ENCODE measurements at regions not wholly inside any gene's neighbourhood (a gene's known extent, or its start where the extent isn't known, plus 50 kb on each side); places are given as distances from the start of the nearest gene placed in this dataset.

- ChIA-PET POLR2A (ENCODE audit: partially characterized antibody) (no interaction called here), CTCF (ENCODE audit: partially characterized antibody) (no interaction called here)
- TF ChIP-seq BACH1 (IDR thresholded peaks at IDR 0.05; ENCODE audit: low read length) (no peak), SIRT6 (IDR thresholded peaks at IDR 0.05; ENCODE audit: low read length) (no peak), E2F6 (IDR thresholded peaks at IDR 0.05) (no peak), YY1 (IDR thresholded peaks at IDR 0.05; ENCODE audit: low read depth, low read length) (no peak), USF2 (IDR thresholded peaks at IDR 0.05; ENCODE audit: low read length) (no peak), KDM5A (IDR thresholded peaks at IDR 0.05; ENCODE audit: low read length) (no peak), TEAD4 (IDR thresholded peaks at IDR 0.05; ENCODE audit: low read depth, low read length) (no peak), JUND (IDR thresholded peaks at IDR 0.05; ENCODE audit: low read length) (no peak), SIN3A (conservative IDR thresholded peaks at IDR 0.05 in 1 of 2, IDR thresholded peaks at IDR 0.05 in 1 of 2; ENCODE audit: low read depth in 1 of 2, low read length in 2 of 2) (no peak), CTBP2 (IDR thresholded peaks at IDR 0.05; ENCODE audit: borderline replicate concordance, insufficient read depth, insufficient read length, low read length) (no peak)
These were observed 512.2 kb upstream of the GRIA1 start for GRCh38 chr5:152978141-152978835.

More at GRCh38 chr5:152978141-152978835, 512.2 kb upstream of the GRIA1 start:
- no peak overlapping the region for H2BK15ac ChIP-seq (ENCODE audit: low read length)
- H4K91ac ChIP-seq (replicated peaks; ENCODE audit: insufficient read length, low read length) = no peak overlapping the region
- no peak overlapping the region for H3K23ac ChIP-seq (ENCODE audit: insufficient read length)
- H3K27ac ChIP-seq (ENCODE audit: low read depth, low read length) = no peak overlapping the region
- no peak overlapping the region for H3K18ac ChIP-seq (ENCODE audit: extremely low read depth, low read length)
- no peak overlapping the region for H3K9ac ChIP-seq (replicated peaks in 1 of 4; ENCODE audit: extremely low read depth in 1 of 4, low read depth in 3 of 4, low read length in 3 of 4)
- no peak overlapping the region for H3K14ac ChIP-seq (ENCODE audit: insufficient read length)
- H4K5ac ChIP-seq (ENCODE audit: insufficient read length, low read depth, low read length) = no peak overlapping the region
- no peak for DNase-seq (ENCODE audit: low read depth in 1 of 2, low spot score in 2 of 2)
- H3K4ac ChIP-seq (replicated peaks; ENCODE audit: insufficient read length, low read depth, low read length) = no peak overlapping the region
- H3K4me3 ChIP-seq (ENCODE audit: extremely low read depth in 1 of 4, insufficient read depth in 2 of 4, low read depth in 3 of 4, low read length in 4 of 4) = no peak overlapping the region
- no peaks in the 10 kb centered on the region for H4K20me1 ChIP-seq (replicated peaks in 1 of 2; ENCODE audit: control insufficient read depth in 1 of 2, insufficient read depth in 2 of 2, low read length in 2 of 2)
- peaks cover 3 to 7% of the 10 kb centered on the region in 2 experiments; a peak in 1 of 4 replicates for H3K9me3 ChIP-seq (ENCODE audit: insufficient read depth in 2 of 2, low read depth in 1 of 2, low read length in 1 of 2)
- H2BK12ac ChIP-seq (ENCODE audit: low read depth, low read length) = no peak overlapping the region
- H3K56ac ChIP-seq (replicated peaks; ENCODE audit: insufficient read length, low read depth, low read length) = no peak overlapping the region
- no peak overlapping the region for H2BK120ac ChIP-seq (replicated peaks; ENCODE audit: low read depth, low read length)
- H3K36me3 ChIP-seq (ENCODE audit: control insufficient read depth in 2 of 4, insufficient read depth in 4 of 4, low read length in 3 of 4) = no peaks in the 10 kb centered on the region; a peak in 1 of 8 replicates
- H3K27me3 ChIP-seq (replicated peaks in 1 of 4; ENCODE audit: control insufficient read depth in 3 of 4, extremely low read depth in 1 of 4, insufficient read depth in 3 of 4, low read length in 3 of 4) = no peaks in the 10 kb centered on the region
- H4K8ac ChIP-seq (ENCODE audit: extremely low read depth, insufficient read depth, low read length) = no peak overlapping the region
- H2AFZ ChIP-seq (ENCODE audit: low read length) = no peak overlapping the region
- no peaks in the 10 kb centered on the region for H3K23me2 ChIP-seq (ENCODE audit: low read depth, low read length)
- FAIRE-seq = no peak
- no peak overlapping the region for H2AK5ac ChIP-seq (ENCODE audit: low read depth, low read length)
- H3K4me2 ChIP-seq (ENCODE audit: insufficient read depth in 1 of 2, low read depth in 2 of 2, low read length in 2 of 2) = no peak overlapping the region
- no peaks in the 10 kb centered on the region for H3K79me1 ChIP-seq (ENCODE audit: low read depth, low read length)
- WGBS, 2 experiments (ENCODE audit: extremely low coverage in 1 of 2, insufficient coverage in 1 of 2, insufficient read length in 1 of 2, insufficient replicate concordance in 2 of 2, low coverage in 1 of 2, low lambda C conversion rate in 2 of 2, missing lambda C conversion rate in 1 of 2) = 94% methylated on average over 1 of the region's 1 CpG; no CpG with 5 or more reads in 1 of the 2 experiments
- no peaks in the 10 kb centered on the region for H3K79me2 ChIP-seq (ENCODE audit: control insufficient read depth in 1 of 2, insufficient read depth in 2 of 2, low read length in 2 of 2)
- H2BK5ac ChIP-seq (ENCODE audit: low read depth, low read length) = no peak overlapping the region
- no peaks in the 10 kb centered on the region for H3K4me1 ChIP-seq (replicated peaks in 1 of 4; ENCODE audit: control insufficient read depth in 3 of 4, insufficient read depth in 4 of 4, low read length in 3 of 4)
- H2BK20ac ChIP-seq (ENCODE audit: low read length) = no peak overlapping the region
